ENCODE measurements at regions not wholly inside any gene's neighbourhood (a gene's known extent, or its start where the extent isn't known, plus 50 kb on each side); places are given as distances from the start of the nearest gene placed in this dataset.

- DNase-seq (ENCODE audit: low spot score): no peak
Measured at GRCh38 chr2:150900913-150901312, 360.8 kb downstream of the RBM43 start.

- no peak for DNase-seq (ENCODE audit: low spot score)
Measured at GRCh38 chr2:150895968-150896367, 365.7 kb downstream of the RBM43 start.

- DNase-seq (ENCODE audit: low spot score): no peak
Measured at GRCh38 chr2:150889141-150889540, 372.5 kb downstream of the RBM43 start.

- DNase-seq (ENCODE audit: low spot score): no peak
Measured at GRCh38 chr2:150888337-150888736, 373.3 kb downstream of the RBM43 start.

GRCh38 chr2:150887926-150888325 is 373.7 kb downstream of the RBM43 start:
- no peak for DNase-seq (ENCODE audit: low spot score)

- no peak for DNase-seq (ENCODE audit: low spot score)
Measured at GRCh38 chr2:150885774-150886386, 375.8 kb downstream of the RBM43 start.

- DNase-seq (ENCODE audit: low spot score): no peak
Measured at GRCh38 chr2:150885236-150885635, 376.4 kb downstream of the RBM43 start.

GRCh38 chr2:150883613-150883895 is 378.1 kb downstream of the RBM43 start:
- no peak for DNase-seq (ENCODE audit: low spot score)

- no peak for DNase-seq (ENCODE audit: low spot score)
Measured at GRCh38 chr2:150882751-150883612, 378.7 kb downstream of the RBM43 start.

GRCh38 chr2:150880986-150881385 is 380.7 kb downstream of the RBM43 start:
- no peak for DNase-seq (ENCODE audit: low spot score)

GRCh38 chr2:150878356-150878755 is 383.3 kb downstream of the RBM43 start:
- no peak for DNase-seq (ENCODE audit: low spot score)

- no peak for DNase-seq (ENCODE audit: low spot score)
Measured at GRCh38 chr2:150876251-150876950, 385.3 kb downstream of the RBM43 start.

GRCh38 chr2:150873396-150873772 is 385.9 kb upstream of the RND3 start:
- no peak for DNase-seq (ENCODE audit: low spot score)

- no peak for DNase-seq (ENCODE audit: low spot score)
Measured at GRCh38 chr2:150872756-150873395, 385.4 kb upstream of the RND3 start.

GRCh38 chr2:150866431-150866830 is 379.0 kb upstream of the RND3 start:
- no peak for DNase-seq (ENCODE audit: low spot score)

- no peak for DNase-seq (ENCODE audit: low spot score)
Measured at GRCh38 chr2:150863691-150864090, 376.2 kb upstream of the RND3 start.

- DNase-seq (ENCODE audit: low spot score): no peak
Measured at GRCh38 chr2:150860301-150860700, 372.8 kb upstream of the RND3 start.

GRCh38 chr2:150859877-150860276 is 372.4 kb upstream of the RND3 start:
- DNase-seq (ENCODE audit: low spot score): no peak

- DNase-seq (ENCODE audit: low spot score): no peak
Measured at GRCh38 chr2:150859162-150859561, 371.7 kb upstream of the RND3 start.

GRCh38 chr2:150858382-150858781 is 370.9 kb upstream of the RND3 start:
- DNase-seq (ENCODE audit: low spot score): no peak

GRCh38 chr2:150856596-150857281 is 369.3 kb upstream of the RND3 start:
- DNase-seq (ENCODE audit: low spot score): no peak

GRCh38 chr2:150853263-150853662 is 365.8 kb upstream of the RND3 start:
- no peak for DNase-seq (ENCODE audit: low spot score)
